ENCODE measurements at regions not wholly inside any gene's neighbourhood (a gene's known extent, or its start where the extent isn't known, plus 50 kb on each side); places are given as distances from the start of the nearest gene placed in this dataset.

DNA sequence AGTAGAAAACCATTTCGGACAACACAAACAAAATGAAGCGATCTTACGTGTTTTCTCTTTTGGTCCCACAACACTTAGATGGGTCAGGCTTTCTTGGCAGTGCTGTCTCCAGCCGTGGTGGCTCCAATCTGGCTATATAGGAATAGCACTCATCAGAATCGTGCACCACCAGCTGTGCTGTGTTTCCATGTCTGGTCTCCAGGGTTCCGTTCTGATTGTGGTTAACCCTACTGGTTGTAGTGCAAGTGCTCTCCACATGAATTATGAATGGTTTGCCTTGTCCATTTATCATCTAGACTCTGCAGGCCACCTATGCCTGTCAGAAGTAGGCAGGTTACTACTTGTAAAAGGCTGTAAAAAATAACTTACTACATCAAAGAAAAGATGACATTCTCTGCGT, 536.3 kb downstream of the IQCM start:
- DNase-seq (ENCODE audit: unreplicated experiment): no peak
- TF ChIP-seq, protein P1, sequence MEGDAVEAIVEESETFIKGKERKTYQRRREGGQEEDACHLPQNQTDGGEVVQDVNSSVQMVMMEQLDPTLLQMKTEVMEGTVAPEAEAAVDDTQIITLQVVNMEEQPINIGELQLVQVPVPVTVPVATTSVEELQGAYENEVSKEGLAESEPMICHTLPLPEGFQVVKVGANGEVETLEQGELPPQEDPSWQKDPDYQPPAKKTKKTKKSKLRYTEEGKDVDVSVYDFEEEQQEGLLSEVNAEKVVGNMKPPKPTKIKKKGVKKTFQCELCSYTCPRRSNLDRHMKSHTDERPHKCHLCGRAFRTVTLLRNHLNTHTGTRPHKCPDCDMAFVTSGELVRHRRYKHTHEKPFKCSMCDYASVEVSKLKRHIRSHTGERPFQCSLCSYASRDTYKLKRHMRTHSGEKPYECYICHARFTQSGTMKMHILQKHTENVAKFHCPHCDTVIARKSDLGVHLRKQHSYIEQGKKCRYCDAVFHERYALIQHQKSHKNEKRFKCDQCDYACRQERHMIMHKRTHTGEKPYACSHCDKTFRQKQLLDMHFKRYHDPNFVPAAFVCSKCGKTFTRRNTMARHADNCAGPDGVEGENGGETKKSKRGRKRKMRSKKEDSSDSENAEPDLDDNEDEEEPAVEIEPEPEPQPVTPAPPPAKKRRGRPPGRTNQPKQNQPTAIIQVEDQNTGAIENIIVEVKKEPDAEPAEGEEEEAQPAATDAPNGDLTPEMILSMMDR (IDR thresholded peaks at IDR 0.05; ENCODE audit: unreplicated experiment): no peak
- intact Hi-C loops (cut with micrococcal nuclease): loop anchor here (10.0 kb wide), 1 partner anchor 65 kb away; no protein-coding TSS in a partner anchor
- Mint-ChIP-seq H3K27ac (ENCODE audit: low read depth, unreplicated experiment) (no peak overlapping the region), H3K36me3 (ENCODE audit: insufficient read depth, unreplicated experiment) (no peaks in the 10 kb centered on the region), H3K4me1 (ENCODE audit: insufficient read depth, unreplicated experiment) (no peaks in the 10 kb centered on the region), H3K4me3 (ENCODE audit: unreplicated experiment) (no peak overlapping the region), H3K27me3 (ENCODE audit: insufficient read depth, unreplicated experiment) (no peaks in the 10 kb centered on the region), H3K9me3 (ENCODE audit: unreplicated experiment) (no peaks in the 10 kb centered on the region)
- ChIA-PET POLR2A (no interaction called here), CTCF (interaction anchor here (0.7 kb wide), 1 partner anchor 808 kb away, joined by 3 read pairs; no protein-coding TSS in a partner anchor)
- no TSS peak for BruUV-seq (replicated peaks)

DNA sequence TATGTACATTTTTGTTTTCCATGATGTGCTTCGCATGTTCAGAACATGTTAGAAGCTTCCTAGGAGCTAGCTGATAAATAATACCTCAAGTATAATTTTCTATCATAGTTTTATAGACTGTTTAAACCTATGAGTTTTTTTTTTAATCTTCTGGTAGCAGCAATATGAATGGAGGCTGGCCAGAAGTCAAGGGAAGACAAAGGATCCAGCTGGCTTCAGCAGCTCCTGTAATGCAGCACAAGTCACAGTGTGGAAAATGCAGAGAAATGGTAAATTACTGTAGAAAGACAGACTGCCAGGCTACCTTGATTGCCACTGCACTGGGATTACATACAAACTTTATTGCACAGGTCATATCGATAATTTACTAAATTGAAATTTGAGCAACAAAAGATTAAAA, 537.9 kb downstream of the IQCM start:
- no peak overlapping the region for H3K27ac Mint-ChIP-seq (ENCODE audit: low read depth, unreplicated experiment)
- POLR2A ChIA-PET: no interaction called here
- no TSS peak for BruUV-seq (replicated peaks)
- no peaks in the 10 kb centered on the region for H3K9me3 Mint-ChIP-seq (ENCODE audit: unreplicated experiment)
- intact Hi-C loops (cut with micrococcal nuclease): loop anchor here (10.0 kb wide), 1 partner anchor 67 kb away; no protein-coding TSS in a partner anchor
- no peaks in the 10 kb centered on the region for H3K4me1 Mint-ChIP-seq (ENCODE audit: insufficient read depth, unreplicated experiment)
- TF ChIP-seq, protein P1 (IDR thresholded peaks at IDR 0.05; ENCODE audit: unreplicated experiment): no peak
- no peak overlapping the region for H3K4me3 Mint-ChIP-seq (ENCODE audit: unreplicated experiment)
- DNase-seq (ENCODE audit: unreplicated experiment): no peak
- CTCF ChIA-PET: interaction anchor here (0.6 to 0.7 kb wide), 2 partner anchors 96 to 781 kb away, joined by 4 to 5 read pairs; no protein-coding TSS in a partner anchor
- H3K36me3 Mint-ChIP-seq (ENCODE audit: insufficient read depth, unreplicated experiment): no peaks in the 10 kb centered on the region
- H3K27me3 Mint-ChIP-seq (ENCODE audit: insufficient read depth, unreplicated experiment): no peaks in the 10 kb centered on the region

DNA sequence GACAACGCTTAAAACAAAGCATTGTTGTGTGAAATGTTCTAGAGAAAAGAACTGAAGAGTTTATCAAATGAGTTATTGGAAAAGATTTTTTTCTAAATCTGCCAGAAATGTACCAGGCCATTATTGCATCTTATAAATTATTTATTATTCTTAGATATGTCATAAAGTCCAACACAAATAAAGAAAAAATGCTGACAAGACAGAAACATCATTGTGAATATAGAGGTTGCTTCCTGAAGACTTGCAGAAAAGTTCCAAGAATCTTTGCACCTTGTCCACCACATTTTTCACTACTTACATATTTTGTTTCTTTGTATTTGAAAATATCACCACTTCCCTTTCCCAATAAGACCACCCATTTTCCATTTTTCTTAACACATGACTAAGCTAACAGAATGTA, 545.8 kb downstream of the IQCM start:
- Mint-ChIP-seq H3K27ac (ENCODE audit: low read depth, unreplicated experiment) (no peak overlapping the region), H3K9me3 (ENCODE audit: unreplicated experiment) (peaks cover 4% of the 10 kb centered on the region), H3K27me3 (ENCODE audit: insufficient read depth, unreplicated experiment) (no peaks in the 10 kb centered on the region), H3K36me3 (ENCODE audit: insufficient read depth, unreplicated experiment) (no peaks in the 10 kb centered on the region), H3K4me3 (ENCODE audit: unreplicated experiment) (no peak overlapping the region), H3K4me1 (ENCODE audit: insufficient read depth, unreplicated experiment) (no peaks in the 10 kb centered on the region)
- intact Hi-C loops (cut with micrococcal nuclease): loop anchor here (10.0 kb wide), 3 partner anchors 75 to 1285 kb away; no protein-coding TSS in a partner anchor
- POLR2A ChIA-PET: no interaction called here
- CTCF ChIA-PET: no interaction called here
- DNase-seq (ENCODE audit: unreplicated experiment): no peak
- TF ChIP-seq, protein P1 (IDR thresholded peaks at IDR 0.05; ENCODE audit: unreplicated experiment): no peak
- BruUV-seq (replicated peaks): no TSS peak

DNA sequence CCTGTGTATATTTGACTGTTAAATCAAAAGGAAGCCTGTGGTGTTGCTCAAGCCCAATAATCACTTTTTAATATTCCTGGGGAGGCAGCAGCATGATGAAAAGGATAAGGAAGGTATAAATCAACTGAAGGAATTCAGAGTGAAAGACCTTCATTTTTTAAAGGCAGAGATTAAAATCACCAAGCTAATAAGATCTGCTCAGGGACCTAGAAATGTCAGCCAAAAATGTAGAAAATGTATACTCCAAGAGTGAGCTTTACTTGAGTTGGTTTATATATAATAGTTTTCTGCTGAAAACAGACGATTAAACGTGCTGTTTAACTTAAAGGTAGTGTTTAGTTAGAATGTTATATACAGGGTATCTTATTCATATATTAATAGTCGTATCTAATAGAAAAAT, 549.3 kb downstream of the IQCM start:
- H3K4me1 Mint-ChIP-seq (ENCODE audit: insufficient read depth, unreplicated experiment): no peaks in the 10 kb centered on the region
- no peak overlapping the region for H3K4me3 Mint-ChIP-seq (ENCODE audit: unreplicated experiment)
- POLR2A ChIA-PET: no interaction called here
- H3K27ac Mint-ChIP-seq (ENCODE audit: low read depth, unreplicated experiment): no peak overlapping the region
- intact Hi-C loops (cut with micrococcal nuclease): loop anchor here (10.0 kb wide), 2 partner anchors 232 to 1282 kb away; no protein-coding TSS in a partner anchor
- BruUV-seq (replicated peaks): no TSS peak
- CTCF ChIA-PET: interaction anchor here (0.7 to 1.5 kb wide), 2 partner anchors 235 to 660 kb away, joined by 3 read pairs; no protein-coding TSS in a partner anchor
- DNase-seq (ENCODE audit: unreplicated experiment): no peak
- H3K9me3 Mint-ChIP-seq (ENCODE audit: unreplicated experiment): no peaks in the 10 kb centered on the region
- H3K27me3 Mint-ChIP-seq (ENCODE audit: insufficient read depth, unreplicated experiment): no peaks in the 10 kb centered on the region
- no peaks in the 10 kb centered on the region for H3K36me3 Mint-ChIP-seq (ENCODE audit: insufficient read depth, unreplicated experiment)
- TF ChIP-seq, protein P1 (IDR thresholded peaks at IDR 0.05; ENCODE audit: unreplicated experiment): no peak
